ENCODE measurements at regions not wholly inside any gene's neighbourhood (a gene's known extent, or its start where the extent isn't known, plus 50 kb on each side); places are given as distances from the start of the nearest gene placed in this dataset.

- no peak for TF ChIP-seq POLR2A (IDR thresholded peaks at IDR 0.05)
- TF ChIP-seq, protein P1, sequence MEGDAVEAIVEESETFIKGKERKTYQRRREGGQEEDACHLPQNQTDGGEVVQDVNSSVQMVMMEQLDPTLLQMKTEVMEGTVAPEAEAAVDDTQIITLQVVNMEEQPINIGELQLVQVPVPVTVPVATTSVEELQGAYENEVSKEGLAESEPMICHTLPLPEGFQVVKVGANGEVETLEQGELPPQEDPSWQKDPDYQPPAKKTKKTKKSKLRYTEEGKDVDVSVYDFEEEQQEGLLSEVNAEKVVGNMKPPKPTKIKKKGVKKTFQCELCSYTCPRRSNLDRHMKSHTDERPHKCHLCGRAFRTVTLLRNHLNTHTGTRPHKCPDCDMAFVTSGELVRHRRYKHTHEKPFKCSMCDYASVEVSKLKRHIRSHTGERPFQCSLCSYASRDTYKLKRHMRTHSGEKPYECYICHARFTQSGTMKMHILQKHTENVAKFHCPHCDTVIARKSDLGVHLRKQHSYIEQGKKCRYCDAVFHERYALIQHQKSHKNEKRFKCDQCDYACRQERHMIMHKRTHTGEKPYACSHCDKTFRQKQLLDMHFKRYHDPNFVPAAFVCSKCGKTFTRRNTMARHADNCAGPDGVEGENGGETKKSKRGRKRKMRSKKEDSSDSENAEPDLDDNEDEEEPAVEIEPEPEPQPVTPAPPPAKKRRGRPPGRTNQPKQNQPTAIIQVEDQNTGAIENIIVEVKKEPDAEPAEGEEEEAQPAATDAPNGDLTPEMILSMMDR (IDR thresholded peaks at IDR 0.05): no peak
These were observed 1932.6 kb upstream of the TENM3 start for GRCh38 chr4:180310616-180311015.
